Peyer's patch (tissue), 4 donors: ENCODE measurements at regions not wholly inside any gene's neighbourhood (a gene's known extent, or its start where the extent isn't known, plus 50 kb on each side); places are given as distances from the start of the nearest gene placed in this dataset.

ENCODE experiments used
- CTCF ChIP-seq, 6 experiments: fragments of 450-650 bp in 4 of 6; fragments of 200-600 bp in 2 of 6; sonication (generic) in 1 of 6; IDR thresholded peaks; one replicate each; pipeline ENCODE4 v1.5.1; 2017 to 2019; ENCODE audit warnings: antibody characterized with exemption in 6 of 6, mild to moderate bottlenecking in 3 of 6, moderate library complexity in 1 of 6
- POLR2A ChIP-seq, 2 donors: fragments of 450-650 bp; IDR thresholded peaks; one replicate each; pipeline ENCODE4 v1.5.1; 2017; ENCODE audit warnings: antibody characterized with exemption in 2 of 2, mild to moderate bottlenecking in 2 of 2, moderate library complexity in 2 of 2

GRCh38 chr7:68078157-68078710, 1081.6 kb downstream of the TYW1 start:
- TF ChIP-seq CTCF (IDR thresholded peaks at IDR 0.05) = no peak
- no peak for TF ChIP-seq POLR2A (IDR thresholded peaks at IDR 0.05)
